Cardiac muscle cell (in vitro differentiated cells and primary cell): ENCODE measurements at regions not wholly inside any gene's neighbourhood (a gene's known extent, or its start where the extent isn't known, plus 50 kb on each side); places are given as distances from the start of the nearest gene placed in this dataset.

Experiments
- DNase-seq, 2 donors: peaks; one replicate each; pipeline versions ENCODE4 v3.0.0 to v3.0.0-alpha.2; 2010 to 2017; ENCODE audit warnings: low read depth in 1 of 2, low spot score in 1 of 2
- H3K27ac ChIP-seq: fragments of 200-600 bp; sonication (generic); 2 replicates; pipeline ENCODE4 v1.5.1; 2016
- H3K27me3 ChIP-seq: fragments of 200-600 bp; sonication (generic); 2 replicates; pipeline ENCODE4 v1.6.0; 2016; ENCODE audit warnings: control low read depth
- H3K36me3 ChIP-seq: fragments of 200-600 bp; sonication (generic); 2 replicates; pipeline ENCODE4 v1.5.1; 2016; ENCODE audit warnings: control low read depth
- H3K4me1 ChIP-seq: fragments of 200-600 bp; sonication (generic); 2 replicates; pipeline ENCODE4 v1.8.1; 2017; ENCODE audit warnings: low read depth, mild to moderate bottlenecking, mixed run types
- H3K4me3 ChIP-seq: fragments of 200-600 bp; sonication (generic); 2 replicates; pipeline ENCODE4 v1.5.1; 2016; ENCODE audit warnings: mild to moderate bottlenecking
- H3K9me3 ChIP-seq: fragments of 200-600 bp; sonication (generic); 2 replicates; pipeline ENCODE4 v1.5.1; 2017; ENCODE audit warnings: low read depth, mild to moderate bottlenecking, control low read depth
- TF ChIP-seq, protein P1 (sequence below): IDR thresholded peaks from 2 replicates; pipeline ENCODE4 v1.5.1; 2012; ENCODE audit warnings: low read depth, mild to moderate bottlenecking, low read length

DNA sequence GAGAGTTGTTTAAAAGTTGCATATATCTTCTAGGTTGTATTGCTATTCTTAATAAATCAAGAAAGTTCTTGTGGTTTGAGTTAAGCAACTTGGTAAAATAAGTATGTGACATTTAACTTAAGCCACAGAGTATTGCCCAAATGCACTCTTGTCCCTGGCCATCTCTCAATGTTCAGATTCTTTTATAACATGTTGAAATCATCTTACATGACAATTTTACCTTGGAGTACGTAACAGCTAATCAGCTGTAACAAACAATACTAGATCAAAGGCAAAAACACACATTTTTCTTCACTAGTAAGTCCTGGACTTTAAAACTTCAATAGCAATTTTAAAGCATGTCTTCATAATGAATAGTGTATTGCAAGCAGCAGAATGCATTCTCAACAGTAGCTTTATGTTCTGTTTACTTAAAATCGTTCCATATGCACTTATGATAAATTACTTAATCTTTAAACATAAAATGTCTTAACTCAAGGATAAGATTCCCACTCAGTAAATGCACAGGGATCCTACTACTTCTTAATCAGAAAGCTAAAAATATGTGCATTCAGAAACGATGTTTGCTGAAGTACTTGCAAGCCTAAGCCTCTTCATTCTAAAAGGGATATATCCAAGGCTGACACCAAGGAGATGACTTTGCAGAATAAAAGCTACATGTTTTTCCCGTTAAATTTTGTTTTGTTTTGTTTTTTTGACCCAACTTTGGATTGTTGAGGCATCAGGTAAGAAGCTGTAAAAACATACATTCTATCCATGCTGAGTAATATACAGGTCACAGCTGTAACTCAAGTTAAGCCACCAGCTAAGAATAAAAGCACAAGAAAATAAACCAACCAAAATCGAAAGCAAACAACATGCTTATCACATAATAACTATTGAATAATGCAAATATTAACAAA is 86.1 kb upstream of the NFIB start:
- H3K27ac ChIP-seq, result no peak overlapping the region
- no peaks in the 10 kb centered on the region for H3K36me3 ChIP-seq
- no peaks in the 10 kb centered on the region for H3K4me1 ChIP-seq
- DNase-seq, result peak in 1 of 2 donors; percentile 41
- H3K27me3 ChIP-seq, result no peaks in the 10 kb centered on the region
- H3K9me3 ChIP-seq, result no peaks in the 10 kb centered on the region
- no peak overlapping the region for H3K4me3 ChIP-seq
- TF ChIP-seq, protein P1, sequence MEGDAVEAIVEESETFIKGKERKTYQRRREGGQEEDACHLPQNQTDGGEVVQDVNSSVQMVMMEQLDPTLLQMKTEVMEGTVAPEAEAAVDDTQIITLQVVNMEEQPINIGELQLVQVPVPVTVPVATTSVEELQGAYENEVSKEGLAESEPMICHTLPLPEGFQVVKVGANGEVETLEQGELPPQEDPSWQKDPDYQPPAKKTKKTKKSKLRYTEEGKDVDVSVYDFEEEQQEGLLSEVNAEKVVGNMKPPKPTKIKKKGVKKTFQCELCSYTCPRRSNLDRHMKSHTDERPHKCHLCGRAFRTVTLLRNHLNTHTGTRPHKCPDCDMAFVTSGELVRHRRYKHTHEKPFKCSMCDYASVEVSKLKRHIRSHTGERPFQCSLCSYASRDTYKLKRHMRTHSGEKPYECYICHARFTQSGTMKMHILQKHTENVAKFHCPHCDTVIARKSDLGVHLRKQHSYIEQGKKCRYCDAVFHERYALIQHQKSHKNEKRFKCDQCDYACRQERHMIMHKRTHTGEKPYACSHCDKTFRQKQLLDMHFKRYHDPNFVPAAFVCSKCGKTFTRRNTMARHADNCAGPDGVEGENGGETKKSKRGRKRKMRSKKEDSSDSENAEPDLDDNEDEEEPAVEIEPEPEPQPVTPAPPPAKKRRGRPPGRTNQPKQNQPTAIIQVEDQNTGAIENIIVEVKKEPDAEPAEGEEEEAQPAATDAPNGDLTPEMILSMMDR, result no peak

DNA sequence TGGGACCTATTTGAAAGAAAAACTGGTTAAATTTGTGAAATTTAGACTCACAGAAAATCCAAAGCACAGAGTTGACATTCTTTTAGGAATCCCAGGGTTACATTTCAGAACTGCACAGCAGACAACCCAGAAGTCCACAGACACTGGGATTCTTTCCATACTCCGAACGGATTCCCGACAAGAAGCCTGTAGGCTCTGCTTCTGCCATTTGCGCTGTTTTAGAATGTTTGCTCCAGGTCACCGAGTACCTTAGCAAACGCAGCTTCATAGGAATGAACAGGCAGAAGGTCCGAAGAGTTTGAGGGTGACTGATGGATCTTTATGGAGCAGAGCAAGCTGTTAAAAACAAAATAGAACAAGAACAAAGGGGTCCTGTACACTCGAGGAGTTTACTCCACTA is 84.5 kb upstream of the NFIB start:
- Histone ChIP-seq H3K4me1 (no peaks in the 10 kb centered on the region), H3K27me3 (no peaks in the 10 kb centered on the region), H3K36me3 (no peaks in the 10 kb centered on the region), H3K27ac (no peak overlapping the region), H3K9me3 (no peaks in the 10 kb centered on the region), H3K4me3 (no peak overlapping the region)
- TF ChIP-seq, protein P1, result no peak
- no peak for DNase-seq

DNA sequence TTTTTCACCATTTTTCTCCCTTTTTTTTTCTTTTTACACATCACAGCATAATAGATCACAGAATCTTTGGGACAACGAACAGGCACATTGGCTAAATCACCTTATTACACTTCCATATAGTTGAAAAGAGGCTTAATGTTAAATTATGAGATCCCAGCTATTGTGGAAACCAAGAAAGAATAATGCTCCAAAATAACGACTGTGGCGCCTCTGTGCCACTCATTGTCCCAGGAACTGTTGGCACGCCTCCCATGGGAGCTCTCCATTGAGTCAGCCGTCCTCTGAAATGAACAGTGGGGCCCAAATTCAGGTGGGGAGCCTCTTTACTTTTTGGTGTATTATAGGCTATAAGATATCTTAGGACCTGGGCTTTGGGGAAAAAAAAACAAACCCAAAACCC is 82.2 kb upstream of the NFIB start:
- Histone ChIP-seq H3K27ac (no peak overlapping the region), H3K36me3 (no peaks in the 10 kb centered on the region), H3K4me1 (no peaks in the 10 kb centered on the region), H3K9me3 (no peaks in the 10 kb centered on the region), H3K4me3 (no peak overlapping the region), H3K27me3 (no peaks in the 10 kb centered on the region)
- TF ChIP-seq, protein P1, result no peak
- no peak for DNase-seq

DNA sequence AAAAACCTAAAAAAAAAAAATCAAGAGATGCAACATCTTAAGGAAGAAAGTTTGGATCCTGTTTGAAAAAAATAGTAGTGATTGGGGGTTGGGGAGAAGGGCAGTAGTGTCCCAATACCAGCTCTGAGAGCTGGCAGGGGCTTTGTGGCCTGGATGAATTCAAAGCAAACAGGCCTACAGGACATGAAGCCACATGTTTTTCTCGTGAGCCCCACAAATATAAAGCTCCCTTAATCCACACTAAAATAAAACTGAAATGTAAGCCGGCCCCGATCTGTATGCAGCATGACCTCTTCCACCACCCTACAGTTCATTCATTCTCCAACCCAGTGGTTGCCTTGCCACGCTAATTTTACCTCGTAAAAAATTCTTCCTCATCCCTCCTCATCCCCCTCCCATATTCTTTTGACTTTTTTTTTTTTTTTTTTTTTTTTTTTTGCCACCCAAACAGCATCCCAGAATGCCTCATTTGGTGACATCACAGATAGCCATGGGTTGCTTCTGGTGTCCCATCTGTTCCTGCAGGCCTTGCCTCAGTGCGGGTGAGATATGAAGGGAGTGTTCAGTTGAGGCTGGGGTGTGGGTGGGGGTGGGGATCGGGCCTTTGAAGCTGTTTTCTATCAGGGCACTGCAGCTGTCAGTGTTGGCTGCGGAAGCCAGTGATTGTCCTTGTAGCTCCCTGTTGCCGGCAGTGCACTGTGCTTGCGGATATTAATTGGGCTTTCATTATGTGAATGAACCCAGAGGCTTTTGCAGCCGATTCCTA is 81.6 kb upstream of the NFIB start:
- Histone ChIP-seq H3K4me3 (no peak overlapping the region), H3K36me3 (no peaks in the 10 kb centered on the region), H3K27ac (no peak overlapping the region), H3K4me1 (no peaks in the 10 kb centered on the region), H3K27me3 (no peaks in the 10 kb centered on the region), H3K9me3 (no peaks in the 10 kb centered on the region)
- no peak for DNase-seq
- TF ChIP-seq, protein P1, result no peak

DNA sequence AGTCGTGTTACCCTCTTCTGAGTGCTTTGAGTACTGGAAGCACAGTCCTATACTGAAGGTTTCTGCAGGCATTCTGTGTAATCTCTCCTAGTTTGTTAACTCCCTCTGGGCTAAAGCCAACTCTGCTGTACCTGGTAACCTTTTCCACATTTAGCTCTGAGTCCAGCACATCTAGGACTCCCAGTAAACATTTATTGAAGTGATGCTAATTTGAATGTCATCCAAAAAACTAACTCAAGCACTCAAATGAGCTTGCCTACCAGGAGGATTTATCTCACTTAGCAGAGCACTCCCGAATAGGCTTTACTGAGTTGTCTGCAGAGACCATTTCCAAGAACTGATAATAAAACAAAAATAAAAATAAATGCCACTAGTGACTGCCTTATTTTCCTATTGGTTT is 79.5 kb upstream of the NFIB start:
- Histone ChIP-seq H3K4me1 (no peaks in the 10 kb centered on the region), H3K9me3 (no peaks in the 10 kb centered on the region), H3K27me3 (no peaks in the 10 kb centered on the region), H3K27ac (no peak overlapping the region), H3K36me3 (no peaks in the 10 kb centered on the region), H3K4me3 (no peak overlapping the region)
- TF ChIP-seq, protein P1, result no peak
- no peak for DNase-seq
